Central memory CD8-positive, alpha-beta T cell (primary cell): ENCODE measurements at regions not wholly inside any gene's neighbourhood (a gene's known extent, or its start where the extent isn't known, plus 50 kb on each side); places are given as distances from the start of the nearest gene placed in this dataset.
"Not testable (repeated sequence)": the region's sequence is repeated elsewhere in the genome, so short reads cannot be mapped to it uniquely, and the experiment has no call there.

Experiments
- ATAC-seq: fragments of 150-1000 bp; cut with Tn5 transposase; replicated peaks from 2 replicates; pipeline ENCODE4 v1.10.0; 2022; ENCODE audit warnings: mild to moderate bottlenecking, moderate FRiP score, moderate number of reproducible peaks; ENCODE audit not compliant: poor library complexity, severe bottlenecking; ENCODE audit errors: extremely low read depth
- DNase-seq, 2 donors: peaks; one replicate each; pipeline ENCODE4 v3.0.0; 2021; ENCODE audit warnings: low spot score in 2 of 2
- H3K27ac Mint-ChIP-seq: one replicate; pipeline ENCODE4 v1.8.0; 2022; ENCODE audit warnings: low read depth, mild to moderate bottlenecking, moderate library complexity, mixed read lengths
- H3K27me3 Mint-ChIP-seq: one replicate; pipeline ENCODE4 v1.8.0; 2022; ENCODE audit warnings: mixed read lengths
- H3K36me3 Mint-ChIP-seq: one replicate; pipeline ENCODE4 v1.8.0; 2022; ENCODE audit warnings: mild to moderate bottlenecking, moderate library complexity, mixed read lengths; ENCODE audit not compliant: insufficient read depth
- H3K4me1 Mint-ChIP-seq: one replicate; pipeline ENCODE4 v1.8.0; 2022; ENCODE audit warnings: mixed read lengths
- H3K4me3 Mint-ChIP-seq: one replicate; pipeline ENCODE4 v1.8.0; 2022; ENCODE audit warnings: mild to moderate bottlenecking, moderate library complexity, mixed read lengths
- H3K9me3 Mint-ChIP-seq: one replicate; pipeline ENCODE4 v1.8.0; 2022; ENCODE audit warnings: mixed read lengths

DNA sequence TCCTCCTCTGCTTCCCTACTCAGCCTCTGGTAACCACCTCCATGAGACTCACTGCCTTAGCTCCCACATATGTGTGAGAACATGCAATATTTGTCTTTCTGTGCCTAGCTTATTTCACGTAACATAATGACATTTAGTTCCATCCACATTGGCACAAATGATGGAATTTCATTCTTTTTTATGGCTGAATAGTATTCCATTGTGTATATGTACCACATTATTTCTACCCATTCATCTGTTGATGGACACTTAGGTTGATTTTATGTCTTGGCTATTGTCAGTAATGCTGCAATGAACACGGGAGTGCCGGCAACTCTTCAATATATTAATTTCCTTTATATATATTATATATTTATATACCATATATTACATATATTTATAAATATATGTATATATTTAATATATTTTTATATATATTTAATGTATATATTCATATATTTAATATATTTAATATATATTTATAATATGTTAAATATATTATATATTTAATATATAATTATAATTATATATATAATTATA is 1046.9 kb downstream of the DNAJB9 start:
- ATAC-seq: no peak
- Mint-ChIP-seq H3K27ac (no peak overlapping the region), H3K27me3 (no peaks in the 10 kb centered on the region)

DNA sequence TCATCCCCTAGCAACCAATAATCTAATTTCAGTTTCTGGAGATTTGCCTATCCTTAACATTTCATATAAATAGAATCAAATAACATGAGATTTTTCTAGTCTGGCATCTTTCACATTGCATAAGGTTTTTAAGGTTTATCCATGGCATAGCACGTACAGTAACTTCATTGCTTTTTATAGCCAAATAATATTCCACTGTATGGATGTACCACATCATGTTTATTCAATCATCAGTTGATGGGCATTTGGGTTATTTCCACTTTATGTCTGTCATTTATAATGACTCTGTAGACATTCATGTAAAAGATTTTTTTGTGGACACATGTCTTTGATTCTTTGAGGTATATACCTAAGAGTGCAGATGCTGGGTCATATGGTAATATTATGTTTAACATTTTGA is 1052.6 kb downstream of the DNAJB9 start:
- DNase-seq (no peak), ATAC-seq (no peak)
- H3K27me3 Mint-ChIP-seq: no peaks in the 10 kb centered on the region
- H3K27ac Mint-ChIP-seq: no peak overlapping the region
- peaks cover 18% of the 10 kb centered on the region for H3K9me3 Mint-ChIP-seq
- no peak overlapping the region for H3K4me3 Mint-ChIP-seq
- H3K4me1 Mint-ChIP-seq: no peaks in the 10 kb centered on the region
- no peaks in the 10 kb centered on the region for H3K36me3 Mint-ChIP-seq

More for the DNA sequence above, 1046.9 kb downstream of the DNAJB9 start:
- H3K4me3 Mint-ChIP-seq: no peak overlapping the region
- H3K9me3 Mint-ChIP-seq: peaks cover 17% of the 10 kb centered on the region
- no peaks in the 10 kb centered on the region for H3K4me1 Mint-ChIP-seq
- DNase-seq: no peak
- H3K36me3 Mint-ChIP-seq: no peaks in the 10 kb centered on the region

DNA sequence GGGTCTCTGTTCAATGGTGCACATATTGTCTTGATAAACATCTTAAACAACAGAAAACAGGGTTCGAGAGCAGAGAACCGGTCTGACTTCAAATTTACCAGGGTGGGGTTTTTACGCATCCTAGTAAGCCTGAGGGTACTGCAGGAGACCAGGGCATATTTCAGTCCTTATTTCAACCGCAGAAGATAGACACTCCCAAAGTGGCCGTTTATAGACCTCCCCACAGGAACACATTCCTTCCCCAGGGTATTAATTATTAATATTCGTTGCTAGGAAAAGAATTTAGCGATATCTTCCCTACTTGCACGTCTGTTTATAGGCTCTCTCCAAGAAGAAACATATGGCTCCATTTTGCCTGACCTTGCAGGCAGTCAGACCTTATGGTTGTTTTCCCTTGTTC is 1063.2 kb downstream of the DNAJB9 start:
- not testable (repeated sequence) for H3K36me3 Mint-ChIP-seq, DNase-seq, H3K4me3 Mint-ChIP-seq, H3K27me3 Mint-ChIP-seq, H3K27ac Mint-ChIP-seq, ATAC-seq, H3K4me1 Mint-ChIP-seq
- peaks cover 21% of the 10 kb centered on the region for H3K9me3 Mint-ChIP-seq

DNA sequence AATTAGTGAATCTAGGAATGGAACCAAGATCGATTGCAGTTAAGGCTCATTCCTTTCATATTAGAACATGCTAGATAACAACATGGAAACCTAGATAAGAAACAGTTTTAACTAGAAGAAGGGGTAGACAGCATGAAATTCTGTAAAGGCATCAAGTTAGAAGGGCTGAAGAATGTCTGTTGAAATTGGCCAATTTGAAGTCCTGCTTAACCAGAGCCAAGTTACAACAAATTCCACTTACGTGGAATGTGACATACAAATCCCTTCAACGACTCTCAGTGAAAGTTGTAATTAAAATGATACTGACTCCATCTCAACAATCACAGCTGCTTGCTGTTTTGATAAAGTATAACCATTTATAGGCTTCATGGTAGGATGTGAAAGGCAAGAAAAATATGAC is 1065.7 kb downstream of the DNAJB9 start:
- Mint-ChIP-seq H3K4me3 (no peak overlapping the region), H3K4me1 (no peaks in the 10 kb centered on the region), H3K9me3 (peaks cover 26% of the 10 kb centered on the region), H3K27ac (no peak overlapping the region), H3K27me3 (no peaks in the 10 kb centered on the region), H3K36me3 (no peaks in the 10 kb centered on the region)
- ATAC-seq (no peak), DNase-seq (no peak)

DNA sequence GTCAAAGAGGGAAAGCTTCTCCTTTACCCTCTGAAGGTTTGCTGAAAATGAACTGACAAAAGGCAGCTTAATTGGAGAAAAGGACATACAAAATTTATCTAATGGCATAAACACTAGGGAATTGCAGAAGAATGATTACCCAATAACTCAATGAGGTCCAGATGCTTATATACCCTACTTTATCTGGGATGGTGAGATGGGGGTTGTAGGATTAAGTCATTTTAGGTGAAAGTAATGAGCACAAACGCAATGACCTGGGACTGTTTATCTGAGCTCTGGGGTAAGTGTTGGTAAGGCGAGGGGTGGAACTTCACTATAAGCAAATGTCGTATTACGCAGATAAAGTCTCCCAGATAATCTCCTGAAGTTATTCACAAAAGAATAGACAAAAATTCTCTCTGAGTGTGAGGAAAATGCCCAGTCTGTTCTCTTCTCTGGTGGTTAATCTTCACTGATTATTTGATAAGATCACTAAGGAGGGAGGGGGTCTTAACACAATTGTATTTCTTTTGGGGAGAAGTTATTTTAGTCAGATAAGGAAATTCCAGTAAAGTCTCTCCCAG is 1067.8 kb downstream of the DNAJB9 start:
- DNase-seq (no peak), ATAC-seq (no peak)
- no peaks in the 10 kb centered on the region for H3K4me1 Mint-ChIP-seq
- no peak overlapping the region for H3K27ac Mint-ChIP-seq
- no peaks in the 10 kb centered on the region for H3K27me3 Mint-ChIP-seq
- no peaks in the 10 kb centered on the region for H3K36me3 Mint-ChIP-seq
- H3K4me3 Mint-ChIP-seq: no peak overlapping the region
- peaks cover 19% of the 10 kb centered on the region for H3K9me3 Mint-ChIP-seq

DNA sequence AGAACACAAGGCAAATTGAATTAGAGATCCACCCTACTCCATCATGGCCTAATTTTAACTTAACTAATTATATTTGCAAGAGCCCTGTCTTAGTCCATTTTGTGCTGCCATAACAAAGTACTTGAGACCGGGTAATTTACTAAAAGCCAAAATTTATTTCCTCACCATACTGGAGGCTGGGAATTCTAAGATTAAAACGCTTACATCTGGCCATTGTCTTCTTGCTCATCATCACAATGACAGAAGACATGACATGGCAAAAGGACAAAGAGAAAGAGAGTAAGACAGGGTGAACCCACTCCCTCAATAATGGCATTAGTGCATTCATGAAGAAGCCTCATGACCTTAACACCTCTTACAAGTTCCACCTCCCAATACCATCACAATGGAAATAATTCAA is 1068.6 kb downstream of the DNAJB9 start:
- no peak for DNase-seq
- no peak for ATAC-seq
- Mint-ChIP-seq H3K4me1 (no peaks in the 10 kb centered on the region), H3K27ac (no peak overlapping the region), H3K27me3 (no peaks in the 10 kb centered on the region), H3K9me3 (peaks cover 16% of the 10 kb centered on the region), H3K36me3 (no peaks in the 10 kb centered on the region), H3K4me3 (no peak overlapping the region)

DNA sequence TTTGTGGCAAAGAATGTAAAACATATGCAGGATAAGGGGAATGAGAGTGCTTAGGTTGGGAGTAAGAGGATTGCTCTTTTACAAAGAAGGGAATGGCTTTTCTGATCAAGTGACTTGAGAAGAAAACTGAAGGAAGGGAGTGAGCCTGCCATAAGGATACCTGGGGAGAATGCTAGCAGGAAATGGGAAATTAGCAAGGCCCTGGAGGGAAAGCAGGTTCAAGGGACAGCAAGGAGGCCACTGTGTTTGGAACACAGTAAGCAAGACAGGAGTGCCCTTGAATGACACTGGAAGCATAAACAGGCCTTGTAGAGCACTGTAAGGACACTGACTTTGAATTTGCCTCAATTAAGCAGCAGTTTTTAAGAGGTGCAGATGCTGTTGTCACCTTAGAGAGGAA is 1069.9 kb downstream of the DNAJB9 start:
- no peak overlapping the region for H3K27ac Mint-ChIP-seq
- no peaks in the 10 kb centered on the region for H3K27me3 Mint-ChIP-seq
- no peak overlapping the region for H3K4me3 Mint-ChIP-seq
- peaks cover 16% of the 10 kb centered on the region for H3K9me3 Mint-ChIP-seq
- H3K4me1 Mint-ChIP-seq: no peaks in the 10 kb centered on the region
- no peak for DNase-seq
- no peak for ATAC-seq
- no peaks in the 10 kb centered on the region for H3K36me3 Mint-ChIP-seq

DNA sequence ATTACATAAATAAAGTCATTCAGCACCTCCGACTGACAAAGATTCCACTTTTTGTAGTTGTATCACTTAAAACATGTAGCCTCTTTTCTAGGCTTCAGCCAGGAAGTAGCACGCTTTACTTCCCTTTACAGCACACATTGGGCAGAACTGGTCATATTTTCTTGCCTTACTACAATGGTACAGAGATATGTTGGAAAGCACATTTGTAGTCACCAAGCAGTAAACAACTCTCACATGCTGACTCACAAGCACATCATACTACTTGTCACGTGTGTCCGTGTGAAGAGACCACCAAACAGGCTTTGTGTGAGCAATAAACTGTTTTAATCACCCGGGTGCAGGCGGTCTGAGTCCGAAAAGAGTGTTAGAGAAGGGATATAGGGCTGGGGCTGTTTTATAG is 1071.8 kb downstream of the DNAJB9 start:
- H3K36me3 Mint-ChIP-seq: no peaks in the 10 kb centered on the region
- no peak overlapping the region for H3K27ac Mint-ChIP-seq
- no peak for DNase-seq
- no peak overlapping the region for H3K4me3 Mint-ChIP-seq
- no peaks in the 10 kb centered on the region for H3K4me1 Mint-ChIP-seq
- ATAC-seq: no peak
- no peaks in the 10 kb centered on the region for H3K27me3 Mint-ChIP-seq
- peaks cover 16% of the 10 kb centered on the region for H3K9me3 Mint-ChIP-seq

DNA sequence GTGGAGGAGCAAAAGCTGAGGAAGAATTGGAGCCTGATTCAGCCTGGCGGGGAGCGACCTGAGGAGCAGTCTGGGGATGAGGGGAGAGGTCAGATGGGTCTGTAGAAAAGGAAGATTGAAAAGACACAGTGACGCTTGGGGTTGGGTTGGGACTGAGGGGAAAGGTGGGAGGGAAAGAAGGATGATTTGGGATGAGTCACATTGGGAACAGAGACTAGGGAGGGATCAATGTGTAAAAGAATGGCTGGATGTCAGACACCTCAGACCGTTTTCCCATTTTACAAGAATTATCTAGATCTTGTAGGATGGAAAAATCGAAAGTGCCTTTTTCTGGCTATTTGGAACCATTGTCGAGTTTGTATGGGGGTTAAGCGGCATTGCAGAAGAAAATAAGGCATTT is 1076.5 kb downstream of the DNAJB9 start:
- Mint-ChIP-seq H3K27ac (no peak overlapping the region), H3K36me3 (no peaks in the 10 kb centered on the region), H3K9me3 (peaks cover 5% of the 10 kb centered on the region), H3K4me1 (no peaks in the 10 kb centered on the region), H3K4me3 (no peak overlapping the region), H3K27me3 (no peaks in the 10 kb centered on the region)
- no peak for DNase-seq
- no peak for ATAC-seq

DNA sequence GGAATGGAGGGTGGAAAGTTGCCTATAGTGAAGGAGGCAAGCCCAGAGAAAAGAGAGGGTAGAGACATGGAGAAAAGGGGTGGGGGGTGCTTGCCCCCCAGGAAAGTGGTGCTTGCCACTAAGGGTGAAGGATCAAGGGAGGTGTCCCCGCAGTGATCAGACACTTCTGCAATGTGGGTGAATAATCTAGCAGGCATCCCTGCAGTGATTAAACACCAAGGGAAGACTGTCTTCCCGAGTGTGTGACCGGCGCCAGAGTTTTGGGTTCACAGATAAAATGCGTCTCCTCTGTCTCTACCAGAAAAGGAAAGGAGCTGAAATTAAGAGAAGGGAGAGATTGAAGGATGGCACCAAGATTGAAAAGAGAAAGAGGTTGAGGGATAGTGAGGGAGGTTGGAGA is 1076.9 kb downstream of the DNAJB9 start:
- not testable (repeated sequence) for H3K4me1 Mint-ChIP-seq, H3K36me3 Mint-ChIP-seq, H3K27me3 Mint-ChIP-seq, H3K4me3 Mint-ChIP-seq, H3K27ac Mint-ChIP-seq, DNase-seq, H3K9me3 Mint-ChIP-seq, ATAC-seq

DNA sequence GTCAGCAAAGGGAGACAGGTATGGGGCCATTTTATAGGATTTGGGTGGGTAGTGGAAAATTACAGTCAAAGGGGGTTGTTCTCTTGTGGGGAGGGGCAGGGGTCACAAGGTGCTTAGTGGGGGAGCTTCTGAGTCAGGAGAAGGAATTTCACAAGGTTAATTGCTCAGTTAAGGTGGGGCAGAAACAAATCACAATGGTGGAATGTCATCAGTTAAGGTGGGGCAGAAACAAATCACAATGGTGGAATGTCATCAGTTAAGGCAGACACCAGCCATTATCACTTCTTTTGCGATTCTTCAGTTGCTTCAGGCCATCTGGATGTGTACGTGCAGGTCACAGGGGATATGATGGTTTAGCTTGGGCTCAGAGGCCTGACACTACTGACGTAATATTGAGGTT is 1077.6 kb downstream of the DNAJB9 start:
- not testable (repeated sequence) for H3K4me1 Mint-ChIP-seq, DNase-seq, ATAC-seq

DNA sequence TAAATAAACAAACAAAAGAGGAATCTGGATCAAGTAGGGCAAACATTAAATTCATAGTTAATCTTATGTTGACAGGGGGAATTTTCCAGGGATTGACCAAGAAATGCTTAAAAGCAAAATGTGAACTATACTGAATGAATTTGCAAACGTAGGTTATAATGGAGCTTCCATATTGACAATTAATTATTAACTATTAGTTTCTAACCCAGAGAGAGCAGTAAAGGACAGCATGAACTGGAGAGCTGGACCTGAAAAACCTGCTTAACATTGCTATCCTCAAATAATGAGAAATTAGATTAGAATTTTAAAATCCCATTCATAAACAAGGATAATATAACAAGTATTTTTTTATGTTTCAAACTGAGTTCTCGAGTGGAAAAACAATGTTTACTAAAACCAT is 1089.6 kb downstream of the DNAJB9 start:
- no peaks in the 10 kb centered on the region for H3K36me3 Mint-ChIP-seq
- no peak overlapping the region for H3K4me3 Mint-ChIP-seq
- H3K4me1 Mint-ChIP-seq: no peaks in the 10 kb centered on the region
- H3K27me3 Mint-ChIP-seq: no peaks in the 10 kb centered on the region
- ATAC-seq (no peak), DNase-seq (no peak)
- no peak overlapping the region for H3K27ac Mint-ChIP-seq
- H3K9me3 Mint-ChIP-seq: no peaks in the 10 kb centered on the region

More for the DNA sequence above, 1077.6 kb downstream of the DNAJB9 start:
- H3K27me3 Mint-ChIP-seq, H3K4me3 Mint-ChIP-seq, H3K36me3 Mint-ChIP-seq, H3K27ac Mint-ChIP-seq, H3K9me3 Mint-ChIP-seq: not testable (repeated sequence)

DNA sequence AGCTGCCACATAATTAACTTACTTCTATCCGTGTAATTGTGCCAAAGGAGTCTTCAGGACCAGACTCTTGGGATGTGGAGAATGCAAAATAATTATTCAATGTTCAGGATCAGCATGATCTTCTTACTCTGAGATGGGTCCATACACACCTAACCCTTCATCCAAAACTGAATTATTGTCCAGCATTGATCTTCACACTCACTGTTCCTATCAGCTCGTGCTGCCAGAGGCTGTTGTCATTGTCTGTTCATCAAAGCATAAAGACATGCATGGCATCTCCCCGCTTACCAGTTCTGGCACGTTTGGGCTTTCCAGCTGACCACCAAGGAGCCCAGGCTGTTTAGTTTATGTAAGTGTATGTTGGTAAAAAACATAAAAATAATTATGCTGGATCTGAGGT is 1090.7 kb downstream of the DNAJB9 start:
- Mint-ChIP-seq H3K36me3 (no peaks in the 10 kb centered on the region), H3K4me1 (no peaks in the 10 kb centered on the region), H3K27ac (no peak overlapping the region), H3K27me3 (no peaks in the 10 kb centered on the region), H3K9me3 (no peaks in the 10 kb centered on the region), H3K4me3 (no peak overlapping the region)
- no peak for DNase-seq
- no peak for ATAC-seq

DNA sequence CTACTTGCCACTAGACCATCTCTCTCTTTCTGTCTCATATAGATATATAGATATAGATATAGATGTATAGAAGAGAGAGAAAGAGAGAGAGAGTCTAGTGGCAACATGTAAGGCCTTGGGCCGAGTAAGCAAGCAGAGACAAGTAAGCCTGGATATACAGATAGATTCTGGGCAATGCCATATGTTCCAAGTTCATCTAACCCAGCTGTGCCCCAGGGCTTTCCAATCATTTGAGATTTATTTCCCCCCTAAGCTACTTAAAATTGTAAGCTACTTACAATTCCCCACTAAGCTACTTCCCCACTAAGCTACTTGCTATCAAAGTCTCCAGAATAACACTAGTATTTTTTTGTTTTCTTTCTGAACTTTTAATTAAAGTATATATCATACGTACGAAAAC is 1094.1 kb downstream of the DNAJB9 start:
- Mint-ChIP-seq H3K27ac (no peak overlapping the region), H3K4me3 (no peak overlapping the region), H3K4me1 (no peaks in the 10 kb centered on the region), H3K36me3 (no peaks in the 10 kb centered on the region), H3K27me3 (no peaks in the 10 kb centered on the region), H3K9me3 (peaks cover 10% of the 10 kb centered on the region)
- DNase-seq (no peak), ATAC-seq (no peak)
